ENCODE measurements at regions not wholly inside any gene's neighbourhood (a gene's known extent, or its start where the extent isn't known, plus 50 kb on each side); places are given as distances from the start of the nearest gene placed in this dataset.

- TF ChIP-seq CTCF (IDR thresholded peaks at IDR 0.05; ENCODE audit: low read depth, low read length, missing control alignments) = no peak
- H3K4me3 ChIP-seq (ENCODE audit: low read depth, low read length) = no peak overlapping the region
- DNase-seq (ENCODE audit: low read depth) = no peak
These were observed 951.2 kb upstream of the TSPY4 start for GRCh38 chrY:8386053-8386452.

GRCh38 chrY:8388512-8388911 lies 948.8 kb upstream of the TSPY4 start:
- no peak for DNase-seq (ENCODE audit: low read depth)
- no peak overlapping the region for H3K4me3 ChIP-seq (ENCODE audit: low read depth, low read length)
- no peak for TF ChIP-seq CTCF (IDR thresholded peaks at IDR 0.05; ENCODE audit: low read depth, low read length, missing control alignments)

DNA sequence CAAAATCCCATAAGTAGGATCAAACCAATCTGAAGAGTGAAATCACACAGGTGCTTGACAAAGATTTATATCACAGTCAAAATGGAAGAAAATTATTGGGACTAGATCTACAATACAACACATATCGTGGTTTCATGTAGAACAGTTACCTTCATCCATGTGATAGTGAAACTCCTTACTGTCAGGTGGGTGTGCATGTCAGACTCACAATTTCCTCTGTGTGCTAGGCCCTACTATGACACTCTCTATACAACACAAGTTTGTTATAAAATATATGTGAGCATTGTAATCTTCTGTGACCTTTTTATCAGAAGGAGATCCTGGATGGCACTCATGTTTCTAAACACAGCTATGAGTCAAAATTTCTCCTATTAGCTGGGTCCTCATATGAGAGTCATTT lies 947.0 kb upstream of the TSPY4 start:
- TF ChIP-seq CTCF (IDR thresholded peaks at IDR 0.05; ENCODE audit: low read depth, low read length, missing control alignments) = no peak
- no peak overlapping the region for H3K4me3 ChIP-seq (ENCODE audit: low read depth, low read length)
- DNase-seq (ENCODE audit: low read depth) = no peak

GRCh38 chrY:8393246-8393645 lies 944.0 kb upstream of the TSPY4 start:
- no peak overlapping the region for H3K4me3 ChIP-seq (ENCODE audit: low read depth, low read length)
- TF ChIP-seq CTCF (IDR thresholded peaks at IDR 0.05; ENCODE audit: low read depth, low read length, missing control alignments) = no peak
- no peak for DNase-seq (ENCODE audit: low read depth)

- H3K4me3 ChIP-seq (ENCODE audit: low read depth, low read length) = no peak overlapping the region
- no peak for DNase-seq (ENCODE audit: low read depth)
- TF ChIP-seq CTCF (IDR thresholded peaks at IDR 0.05; ENCODE audit: low read depth, low read length, missing control alignments) = no peak
These were observed 914.4 kb upstream of the TSPY4 start for GRCh38 chrY:8422906-8423305.

GRCh38 chrY:8426433-8426832 lies 910.8 kb upstream of the TSPY4 start:
- DNase-seq (ENCODE audit: low read depth) = no peak
- no peak for TF ChIP-seq CTCF (IDR thresholded peaks at IDR 0.05; ENCODE audit: low read depth, low read length, missing control alignments)
- no peak overlapping the region for H3K4me3 ChIP-seq (ENCODE audit: low read depth, low read length)

DNA sequence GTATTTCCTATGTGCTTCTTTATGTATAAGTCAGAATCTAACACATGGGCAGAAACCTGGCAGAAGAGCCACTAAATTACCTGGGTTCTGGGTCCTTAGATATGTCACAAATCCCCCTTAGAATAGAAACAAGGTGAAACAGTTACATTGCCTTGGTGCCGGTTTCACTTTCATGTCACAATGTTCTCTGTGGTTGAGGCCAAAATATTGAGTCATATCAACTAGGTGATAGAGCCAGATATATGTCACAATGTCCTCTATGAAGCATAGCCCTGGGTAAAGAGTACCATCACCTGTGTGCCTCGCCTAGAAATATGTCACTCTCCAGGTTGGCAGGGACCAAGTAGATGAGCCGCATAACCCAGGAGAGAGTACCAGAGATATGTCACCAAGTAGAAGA lies 899.8 kb upstream of the TSPY4 start:
- TF ChIP-seq CTCF (IDR thresholded peaks at IDR 0.05; ENCODE audit: low read depth, low read length, missing control alignments) = no peak
- DNase-seq (ENCODE audit: low read depth) = no peak
- H3K4me3 ChIP-seq (ENCODE audit: low read depth, low read length) = no peak overlapping the region
